IMR-90 (cell line): ENCODE measurements at regions not wholly inside any gene's neighbourhood (a gene's known extent, or its start where the extent isn't known, plus 50 kb on each side); places are given as distances from the start of the nearest gene placed in this dataset.

ENCODE experiments used
- ATAC-seq: fragments of 200-7000 bp; cut with Tn5 transposase; 2 replicates; pipeline ENCODE4 v1.9.1; 2020; ENCODE audit warnings: low read depth, mild to moderate bottlenecking, moderate library complexity
- BruUV-seq: library from RNA; stranded (reverse); fragments of 400-500 nt; replicated peaks from 2 replicates; lab custom pipeline; 2021; lab: Mats Ljungman, UMichigan
- CTCF ChIA-PET: fragments of 300-600 bp; formaldehyde crosslinking; extraction: SDS; loops from one replicate; lab custom pipeline; 2021; ENCODE audit warnings: antibody characterized with exemption; lab: Yijun Ruan, JAX
- POLR2A ChIA-PET: fragments of 300-600 bp; sonication (Branson Sonifier 250); formaldehyde crosslinking; loops from one replicate; lab custom pipeline; 2022; ENCODE audit warnings: antibody characterized with exemption; ENCODE audit not compliant: unreplicated experiment; lab: Charles Lee
- DNase-seq: peaks from one replicate; pipeline ENCODE4 v3.0.0; 2013
- H2AFZ ChIP-seq: replicated peaks from 2 replicates; pipeline ENCODE3; 2013; ENCODE audit warnings: low read length, mild to moderate bottlenecking; ENCODE audit not compliant: poor library complexity
- H2AK5ac ChIP-seq: 2 replicates; pipeline ENCODE4 v1.6.1; 2013; ENCODE audit warnings: low read depth, low read length, inconsistent platforms
- H2AK9ac ChIP-seq: replicated peaks from 2 replicates; pipeline ENCODE3; 2013; ENCODE audit warnings: mild to moderate bottlenecking, low read depth, low read length, moderate library complexity; ENCODE audit not compliant: poor library complexity
- H2BK120ac ChIP-seq: 2 replicates; pipeline ENCODE4 v1.6.1; 2013; ENCODE audit warnings: low read depth, low read length, inconsistent platforms
- H2BK15ac ChIP-seq: 3 replicates; pipeline ENCODE4 v1.6.1; 2013; ENCODE audit warnings: low read depth, low read length, inconsistent platforms
- H2BK20ac ChIP-seq: 2 replicates; pipeline ENCODE4 v1.6.1; 2013; ENCODE audit warnings: low read depth, mild to moderate bottlenecking, inconsistent platforms, low read length, moderate library complexity
- H2BK5ac ChIP-seq: 2 replicates; pipeline ENCODE4 v1.6.1; 2013; ENCODE audit warnings: mild to moderate bottlenecking, low read depth, low read length, inconsistent platforms; ENCODE audit not compliant: poor library complexity, severe bottlenecking
- H3K14ac ChIP-seq: replicated peaks from 2 replicates; pipeline ENCODE4 v1.6.1; 2013; ENCODE audit warnings: low read depth, low read length, inconsistent platforms
- H3K18ac ChIP-seq: 2 replicates; pipeline ENCODE4 v1.6.1; 2013; ENCODE audit warnings: low read depth, low read length, control low read depth
- H3K23ac ChIP-seq: 2 replicates; pipeline ENCODE4 v1.6.1; 2013; ENCODE audit warnings: low read depth, low read length, inconsistent platforms
- H3K27ac ChIP-seq: 2 replicates; pipeline ENCODE4 v1.5.1; 2013; ENCODE audit warnings: mild to moderate bottlenecking, control low read depth, low read length; ENCODE audit not compliant: insufficient read depth
- H3K27me3 ChIP-seq: 2 replicates; pipeline ENCODE4 v1.6.1; 2013; ENCODE audit warnings: low read length; ENCODE audit not compliant: control insufficient read depth, insufficient read depth
- H3K36me3 ChIP-seq: 2 replicates; pipeline ENCODE4 v1.6.1; 2013; ENCODE audit warnings: low read length, mixed read lengths; ENCODE audit not compliant: control insufficient read depth, insufficient read depth
- H3K4ac ChIP-seq: 2 replicates; pipeline ENCODE4 v1.6.1; 2013; ENCODE audit warnings: low read depth, low read length, inconsistent platforms
- H3K4me1 ChIP-seq: 2 replicates; pipeline ENCODE4 v1.6.1; 2013; ENCODE audit warnings: low read length, mixed read lengths; ENCODE audit not compliant: control insufficient read depth, insufficient read depth
- H3K4me2 ChIP-seq: 2 replicates; pipeline ENCODE4 v1.6.1; 2013; ENCODE audit warnings: low read depth, mild to moderate bottlenecking, control low read depth, low read length, moderate library complexity
- H3K4me3 ChIP-seq: 2 replicates; pipeline ENCODE4 v1.5.1; 2013; ENCODE audit warnings: low read depth, mild to moderate bottlenecking, control low read depth, low read length, moderate library complexity; ENCODE audit not compliant: insufficient read depth
- H3K56ac ChIP-seq: 2 replicates; pipeline ENCODE4 v1.6.1; 2013; ENCODE audit warnings: low read length, inconsistent platforms; ENCODE audit not compliant: insufficient read depth; ENCODE audit errors: extremely low read depth
- H3K79me1 ChIP-seq, 2 experiments: 2 replicates each; pipeline ENCODE4 v1.6.1; 2013; ENCODE audit warnings: low read length in 2 of 2, inconsistent platforms in 1 of 2, low read depth in 1 of 2
- H3K9ac ChIP-seq: 2 replicates; pipeline ENCODE4 v1.6.1; 2013; ENCODE audit warnings: low read depth, low read length, control low read depth
- H3K9me1 ChIP-seq: 2 replicates; pipeline ENCODE4 v1.6.1; 2013; ENCODE audit warnings: low read length, inconsistent platforms; ENCODE audit not compliant: insufficient read depth
- H3K9me3 ChIP-seq: 2 replicates; pipeline ENCODE4 v1.6.1; 2013; ENCODE audit warnings: low read length; ENCODE audit not compliant: control insufficient read depth, insufficient read depth
- H4K20me1 ChIP-seq: 2 replicates; pipeline ENCODE4 v1.6.1; 2013; ENCODE audit warnings: low read length, inconsistent platforms; ENCODE audit not compliant: insufficient read depth
- H4K5ac ChIP-seq: 2 replicates; pipeline ENCODE4 v1.6.1; 2013; ENCODE audit warnings: mild to moderate bottlenecking, low read depth, low read length, control low read depth
- H4K8ac ChIP-seq, 2 experiments: 2 replicates each; pipeline ENCODE4 v1.6.1; 2013; ENCODE audit warnings: low read depth in 2 of 2, low read length in 2 of 2, control low read depth in 1 of 2, inconsistent platforms in 1 of 2
- H4K91ac ChIP-seq: 2 replicates; pipeline ENCODE4 v1.6.1; 2013; ENCODE audit warnings: low read depth, low read length, inconsistent platforms; ENCODE audit not compliant: insufficient read depth
- BHLHE40 ChIP-seq: fragments of 150-350 bp; IDR thresholded peaks from 2 replicates; pipeline ENCODE4 v1.6.1; 2016; ENCODE audit warnings: mild to moderate bottlenecking, low read depth, low read length
- CEBPB ChIP-seq: IDR thresholded peaks from 2 replicates; pipeline ENCODE4 v1.6.1; 2012; ENCODE audit warnings: low read depth, low read length, improper control_type of control experiment
- ELK1 ChIP-seq: fragments of 150-350 bp; IDR thresholded peaks from 2 replicates; pipeline ENCODE4 v1.6.1; 2016; ENCODE audit warnings: low read depth, mild to moderate bottlenecking, low read length, moderate library complexity, borderline replicate concordance
- MAFK ChIP-seq: IDR thresholded peaks from 2 replicates; pipeline ENCODE4 v1.6.1; 2012; ENCODE audit warnings: low read depth, low read length, improper control_type of control experiment
- MAZ ChIP-seq: IDR thresholded peaks from 2 replicates; pipeline ENCODE4 v1.6.1; 2012; ENCODE audit warnings: low read depth, mild to moderate bottlenecking, low read length, improper control_type of control experiment, moderate library complexity, borderline replicate concordance
- MXI1 ChIP-seq: IDR thresholded peaks from 2 replicates; pipeline ENCODE4 v1.6.1; 2012; ENCODE audit warnings: low read depth, mild to moderate bottlenecking, low read length, moderate library complexity, borderline replicate concordance
- NFE2L2 ChIP-seq: fragments of 150-350 bp; IDR thresholded peaks from 2 replicates; pipeline ENCODE4 v1.6.1; 2016; ENCODE audit warnings: low read depth, mild to moderate bottlenecking, low read length
- RAD21 ChIP-seq: IDR thresholded peaks from 2 replicates; pipeline ENCODE4 v1.6.1; 2012; ENCODE audit warnings: low read length, improper control_type of control experiment
- WGBS, 2 experiments: methylation state at CpG; one replicate each; pipeline versions ENCODE4 v1.1.5 to v1.1.7; 2013; ENCODE audit warnings: missing lambda C conversion rate in 2 of 2; ENCODE audit not compliant: insufficient read length in 1 of 2; ENCODE audit errors: extremely low coverage in 2 of 2; 5-methylcytosine and 5-hydroxymethylcytosine counted together
- dilution Hi-C: fragments of 300-500 bp; cut with HindIII; formaldehyde crosslinking; loops from one replicate; pipeline ENCODE4 v1.14.3; 2018; ENCODE audit warnings: low sequenced_read_pairs; ENCODE audit not compliant: unreplicated experiment
- in situ Hi-C: fragments of 300-500 bp; cut with MboI; formaldehyde crosslinking; loops from 3 replicates; pipeline ENCODE4 v1.14.3; 2019; ENCODE audit warnings: low sequenced_read_pairs, inconsistent platforms, mixed read lengths
- intact Hi-C: fragments of 100-400 bp; cut with micrococcal nuclease; formaldehyde crosslinking; loops from 2 replicates; pipeline ENCODE4 v1.10.0; 2022

GRCh38 chr14:83301791-83302190 is 1768.1 kb upstream of the SEL1L start:
- no peaks in the 10 kb centered on the region for H3K79me1 ChIP-seq
- BruUV-seq, result no TSS peak
- H3K27ac ChIP-seq, result no peak overlapping the region
- no peaks in the 10 kb centered on the region for H3K36me3 ChIP-seq
- H4K20me1 ChIP-seq, result no peaks in the 10 kb centered on the region
- dilution Hi-C loops, result no loop called here
- no peaks in the 10 kb centered on the region for H3K9me3 ChIP-seq
- no peak overlapping the region for H4K8ac ChIP-seq
- intact Hi-C loops, result loop anchor here (5.0 to 10.0 kb wide), 4 partner anchors 516 to 1893 kb away; no protein-coding TSS in a partner anchor
- H4K5ac ChIP-seq, result no peak overlapping the region
- no peak overlapping the region for H2BK15ac ChIP-seq
- TF ChIP-seq MAZ, result no peak
- no peak for TF ChIP-seq NFE2L2
- no peak for TF ChIP-seq MAFK
- TF ChIP-seq CEBPB, result no peak
- TF ChIP-seq MXI1, result no peak
- no peak for TF ChIP-seq BHLHE40
- no peak for TF ChIP-seq ELK1
- no peak for TF ChIP-seq RAD21
- H3K4me1 ChIP-seq, result no peaks in the 10 kb centered on the region
- H2AFZ ChIP-seq, result no peak overlapping the region
- no peak overlapping the region for H3K56ac ChIP-seq
- no peak overlapping the region for H2BK20ac ChIP-seq
- H3K23ac ChIP-seq, result no peak overlapping the region
- H4K91ac ChIP-seq, result no peak overlapping the region
- no peak overlapping the region for H3K18ac ChIP-seq
- H2BK120ac ChIP-seq, result no peak overlapping the region
- CTCF ChIA-PET, result no interaction called here
- no peaks in the 10 kb centered on the region for H3K9me1 ChIP-seq
- no peak overlapping the region for H3K9ac ChIP-seq
- no peak overlapping the region for H2AK5ac ChIP-seq
- H2BK5ac ChIP-seq, result no peak overlapping the region
- no peak overlapping the region for H3K4ac ChIP-seq
- in situ Hi-C loops, result loop anchor here (10.0 kb wide), 1 partner anchor 163 kb away; no protein-coding TSS in a partner anchor
- no peak overlapping the region for H2AK9ac ChIP-seq
- DNase-seq (no peak), ATAC-seq (no peak)
- no peaks in the 10 kb centered on the region for H3K27me3 ChIP-seq
- POLR2A ChIA-PET, result no interaction called here
- H3K14ac ChIP-seq, result no peak overlapping the region
- no CpG with 5 or more reads among the region's 3 CpGs for WGBS, 2 experiments
- H3K4me2 ChIP-seq, result no peak overlapping the region
- no peak overlapping the region for H3K4me3 ChIP-seq
